Smooth muscle cell (in vitro differentiated cells): ENCODE measurements at regions not wholly inside any gene's neighbourhood (a gene's known extent, or its start where the extent isn't known, plus 50 kb on each side); places are given as distances from the start of the nearest gene placed in this dataset.

ENCODE experiments used
- DNase-seq: peaks from one replicate; lab custom pipeline; 2025; ENCODE audit not compliant: unreplicated experiment; lab: John Stamatoyannopoulos, UW
- H2AFZ ChIP-seq: fragments of 200-600 bp; sonication (generic); 2 replicates; pipeline ENCODE4 v1.6.0; 2016; ENCODE audit warnings: antibody characterized with exemption, low read depth, mild to moderate bottlenecking
- H3F3A ChIP-seq: fragments of 200-600 bp; sonication (generic); 2 replicates; pipeline ENCODE4 v1.6.0; 2017; ENCODE audit warnings: antibody characterized with exemption, low read depth
- H3K27ac ChIP-seq: fragments of 200-600 bp; sonication (generic); 2 replicates; pipeline ENCODE4 v1.5.1; 2016; ENCODE audit warnings: low read depth, mild to moderate bottlenecking
- H3K27me3 ChIP-seq: fragments of 200-600 bp; sonication (generic); 2 replicates; pipeline ENCODE4 v1.6.1; 2016; ENCODE audit warnings: low read depth, mild to moderate bottlenecking
- H3K36me3 ChIP-seq: fragments of 200-600 bp; sonication (generic); 2 replicates; pipeline ENCODE4 v1.5.1; 2016; ENCODE audit warnings: low read depth
- H3K4me1 ChIP-seq: fragments of 200-600 bp; sonication (generic); 2 replicates; pipeline ENCODE4 v1.5.1; 2016; ENCODE audit warnings: low read depth
- H3K4me2 ChIP-seq: fragments of 200-600 bp; sonication (generic); 2 replicates; pipeline ENCODE4 v1.6.0; 2016; ENCODE audit warnings: mild to moderate bottlenecking
- H3K4me3 ChIP-seq: fragments of 200-600 bp; sonication (generic); 2 replicates; pipeline ENCODE4 v1.5.1; 2016; ENCODE audit warnings: mild to moderate bottlenecking
- H3K79me2 ChIP-seq: fragments of 200-600 bp; sonication (generic); 2 replicates; pipeline ENCODE4 v1.6.0; 2016; ENCODE audit warnings: low read depth, mild to moderate bottlenecking
- H3K9ac ChIP-seq: fragments of 200-600 bp; sonication (generic); 2 replicates; pipeline ENCODE4 v1.6.0; 2016; ENCODE audit warnings: low read depth
- H3K9me3 ChIP-seq: fragments of 200-600 bp; sonication (generic); replicated peaks from 2 replicates; pipeline ENCODE4 v1.5.1; 2016; ENCODE audit warnings: low read depth
- H4K20me1 ChIP-seq: fragments of 200-600 bp; sonication (generic); 2 replicates; pipeline ENCODE4 v1.6.0; 2016; ENCODE audit warnings: low read depth
- CTCF ChIP-seq: fragments of 200-600 bp; sonication (generic); IDR thresholded peaks from 2 replicates; pipeline ENCODE4 v1.5.1; 2017; ENCODE audit warnings: borderline replicate concordance, mild to moderate bottlenecking, antibody characterized with exemption; ENCODE audit not compliant: insufficient read depth, poor library complexity, severe bottlenecking
- WGBS: methylation state at CpG from one replicate; pipeline ENCODE4 v1.1.7; 2016; ENCODE audit warnings: low lambda C conversion rate; 5-methylcytosine and 5-hydroxymethylcytosine counted together

DNA sequence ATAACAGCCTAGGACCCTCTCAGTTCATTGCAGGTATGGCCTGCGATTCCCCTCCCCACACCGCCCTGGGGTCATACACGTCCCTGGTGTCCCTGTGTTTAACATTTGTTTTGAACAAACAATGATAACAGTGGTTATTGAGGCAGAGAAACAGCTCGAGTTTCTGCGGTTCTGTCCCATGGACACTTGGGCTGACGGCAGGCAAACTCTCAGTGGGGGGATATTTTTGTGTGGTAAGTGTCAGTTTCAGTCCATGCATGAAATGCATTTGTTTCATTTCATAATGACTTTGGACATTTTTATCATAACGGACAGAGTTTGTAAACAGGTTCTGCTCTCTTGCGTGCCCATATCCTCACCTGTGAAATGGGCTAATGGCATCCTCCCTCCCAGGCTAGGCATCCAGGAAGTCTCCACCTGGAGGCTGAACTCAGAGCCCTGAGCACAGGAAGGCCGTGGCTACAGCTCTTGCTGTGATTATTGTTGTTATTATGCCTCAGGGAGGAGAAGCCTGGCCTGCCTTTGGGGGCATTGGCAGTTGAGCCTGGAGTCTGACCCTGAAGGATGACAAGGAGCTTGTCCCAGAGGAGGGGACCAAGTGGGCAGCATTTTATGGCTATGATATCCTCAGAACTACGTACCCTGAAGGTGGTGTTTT, 190.9 kb downstream of the GADD45G start:
- no peaks in the 10 kb centered on the region for H3K27me3 ChIP-seq
- H2AFZ ChIP-seq: no peak overlapping the region
- no peak overlapping the region for H3K27ac ChIP-seq
- no peaks in the 10 kb centered on the region for H3F3A ChIP-seq
- no peaks in the 10 kb centered on the region for H3K4me1 ChIP-seq
- no peaks in the 10 kb centered on the region for H3K79me2 ChIP-seq
- H4K20me1 ChIP-seq: no peaks in the 10 kb centered on the region
- H3K9ac ChIP-seq: no peak overlapping the region
- DNase-seq: no peak
- H3K36me3 ChIP-seq: no peaks in the 10 kb centered on the region
- no peak for TF ChIP-seq CTCF
- 79% methylated on average over 10 of the region's 10 CpGs for WGBS
- no peak overlapping the region for H3K4me3 ChIP-seq
- H3K9me3 ChIP-seq: no peaks in the 10 kb centered on the region
- no peak overlapping the region for H3K4me2 ChIP-seq

- no peaks in the 10 kb centered on the region for H4K20me1 ChIP-seq
- H3K9ac ChIP-seq: no peak overlapping the region
- H3K27me3 ChIP-seq: no peaks in the 10 kb centered on the region
- no peaks in the 10 kb centered on the region for H3K36me3 ChIP-seq
- no peak overlapping the region for H3K27ac ChIP-seq
- no peak overlapping the region for H2AFZ ChIP-seq
- H3K4me1 ChIP-seq: no peaks in the 10 kb centered on the region
- 95% methylated on average over 6 of the region's 6 CpGs for WGBS
- no peak overlapping the region for H3K4me3 ChIP-seq
- TF ChIP-seq CTCF: no peak
- no peaks in the 10 kb centered on the region for H3K79me2 ChIP-seq
- H3K4me2 ChIP-seq: no peak overlapping the region
- no peaks in the 10 kb centered on the region for H3F3A ChIP-seq
- DNase-seq: no peak
- no peaks in the 10 kb centered on the region for H3K9me3 ChIP-seq
Observed at GRCh38 chr9:89796606-89797005, 191.8 kb downstream of the GADD45G start.

- H3K79me2 ChIP-seq: no peaks in the 10 kb centered on the region
- H4K20me1 ChIP-seq: no peaks in the 10 kb centered on the region
- TF ChIP-seq CTCF: no peak
- no peaks in the 10 kb centered on the region for H3K9me3 ChIP-seq
- DNase-seq: no peak
- no peak overlapping the region for H3K4me2 ChIP-seq
- WGBS: 86% methylated on average over 11 of the region's 11 CpGs
- no peak overlapping the region for H3K9ac ChIP-seq
- H2AFZ ChIP-seq: no peak overlapping the region
- no peak overlapping the region for H3K27ac ChIP-seq
- H3F3A ChIP-seq: no peaks in the 10 kb centered on the region
- H3K4me3 ChIP-seq: no peak overlapping the region
- no peaks in the 10 kb centered on the region for H3K4me1 ChIP-seq
- H3K27me3 ChIP-seq: no peaks in the 10 kb centered on the region
- H3K36me3 ChIP-seq: no peaks in the 10 kb centered on the region
Observed at GRCh38 chr9:89797255-89797654, 192.4 kb downstream of the GADD45G start.

DNA sequence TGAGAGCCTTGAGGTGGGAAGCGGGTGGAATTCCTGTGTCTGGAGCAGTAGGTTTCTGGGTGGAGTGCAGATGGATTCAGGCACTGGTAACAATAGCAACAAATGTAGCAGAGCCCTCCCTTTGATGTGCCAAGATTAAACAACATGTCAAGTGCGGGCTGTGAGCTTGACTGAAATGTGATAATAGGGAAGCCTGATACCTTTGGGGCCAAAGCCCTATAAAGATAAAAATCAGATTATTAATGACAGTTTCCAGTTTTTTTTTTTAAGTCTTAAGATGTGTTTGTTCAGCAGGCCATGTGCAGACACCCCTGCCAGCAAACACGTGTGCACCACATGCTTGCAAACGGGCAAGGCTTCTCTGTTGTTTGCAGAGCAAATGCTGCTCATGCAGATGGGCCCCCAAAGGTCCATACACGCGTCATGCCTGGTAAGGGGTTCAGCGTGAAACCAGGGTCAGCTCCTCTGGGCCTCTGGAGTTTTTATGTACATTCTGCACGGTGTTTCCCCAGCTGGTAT, 193.2 kb downstream of the GADD45G start:
- no peaks in the 10 kb centered on the region for H3K27me3 ChIP-seq
- no peak overlapping the region for H2AFZ ChIP-seq
- H3K4me3 ChIP-seq: no peak overlapping the region
- no peak for DNase-seq
- H3K4me2 ChIP-seq: no peak overlapping the region
- H3F3A ChIP-seq: no peaks in the 10 kb centered on the region
- H3K79me2 ChIP-seq: no peaks in the 10 kb centered on the region
- no peaks in the 10 kb centered on the region for H3K36me3 ChIP-seq
- no peak overlapping the region for H3K27ac ChIP-seq
- H3K9me3 ChIP-seq: no peaks in the 10 kb centered on the region
- no peak for TF ChIP-seq CTCF
- H3K9ac ChIP-seq: no peak overlapping the region
- 49% methylated on average over 8 of the region's 8 CpGs for WGBS
- H3K4me1 ChIP-seq: no peaks in the 10 kb centered on the region
- H4K20me1 ChIP-seq: no peaks in the 10 kb centered on the region
